NB4 (cell line): ENCODE measurements at regions not wholly inside any gene's neighbourhood (a gene's known extent, or its start where the extent isn't known, plus 50 kb on each side); places are given as distances from the start of the nearest gene placed in this dataset.

Experiments used
- MAX ChIP-seq: IDR thresholded peaks from 2 replicates; pipeline ENCODE4 v1.6.1; 2011; ENCODE audit warnings: low read depth, low read length
- POLR2A ChIP-seq: IDR thresholded peaks from 2 replicates; pipeline ENCODE4 v1.6.1; 2011; ENCODE audit warnings: mild to moderate bottlenecking; ENCODE audit not compliant: insufficient read length; ENCODE audit errors: extremely low read depth
- TF ChIP-seq, protein P1 (sequence below): IDR thresholded peaks from one replicate; pipeline ENCODE4 v1.5.1; 2012; ENCODE audit warnings: low read depth, low read length

- TF ChIP-seq, protein P1, sequence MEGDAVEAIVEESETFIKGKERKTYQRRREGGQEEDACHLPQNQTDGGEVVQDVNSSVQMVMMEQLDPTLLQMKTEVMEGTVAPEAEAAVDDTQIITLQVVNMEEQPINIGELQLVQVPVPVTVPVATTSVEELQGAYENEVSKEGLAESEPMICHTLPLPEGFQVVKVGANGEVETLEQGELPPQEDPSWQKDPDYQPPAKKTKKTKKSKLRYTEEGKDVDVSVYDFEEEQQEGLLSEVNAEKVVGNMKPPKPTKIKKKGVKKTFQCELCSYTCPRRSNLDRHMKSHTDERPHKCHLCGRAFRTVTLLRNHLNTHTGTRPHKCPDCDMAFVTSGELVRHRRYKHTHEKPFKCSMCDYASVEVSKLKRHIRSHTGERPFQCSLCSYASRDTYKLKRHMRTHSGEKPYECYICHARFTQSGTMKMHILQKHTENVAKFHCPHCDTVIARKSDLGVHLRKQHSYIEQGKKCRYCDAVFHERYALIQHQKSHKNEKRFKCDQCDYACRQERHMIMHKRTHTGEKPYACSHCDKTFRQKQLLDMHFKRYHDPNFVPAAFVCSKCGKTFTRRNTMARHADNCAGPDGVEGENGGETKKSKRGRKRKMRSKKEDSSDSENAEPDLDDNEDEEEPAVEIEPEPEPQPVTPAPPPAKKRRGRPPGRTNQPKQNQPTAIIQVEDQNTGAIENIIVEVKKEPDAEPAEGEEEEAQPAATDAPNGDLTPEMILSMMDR = no peak
- no peak for TF ChIP-seq POLR2A
- TF ChIP-seq MAX = no peak
These were observed 242.7 kb downstream of the PPP1R2C start for GRCh38 chrX:42535233-42535632.
